ENCODE measurements at regions not wholly inside any gene's neighbourhood (a gene's known extent, or its start where the extent isn't known, plus 50 kb on each side); places are given as distances from the start of the nearest gene placed in this dataset.

DNA sequence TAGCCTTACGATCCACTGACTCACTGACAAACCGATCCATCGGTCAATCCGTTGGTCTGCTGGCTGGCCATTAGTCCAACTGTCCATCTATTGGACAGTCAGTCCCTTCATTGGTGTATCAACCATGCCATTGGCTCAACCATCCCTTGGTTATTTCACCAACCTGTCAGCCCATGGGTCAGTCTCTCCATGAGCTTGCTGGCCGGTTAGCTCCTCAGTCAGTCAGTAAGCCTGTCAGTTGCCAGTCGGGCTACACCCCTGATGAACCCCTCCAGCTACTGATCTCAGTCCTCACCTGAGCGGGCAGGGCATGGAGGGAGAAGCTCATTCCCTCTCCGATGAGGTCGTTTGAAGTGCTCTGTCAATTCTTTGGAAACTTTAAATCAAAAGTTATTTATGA lies 166.5 kb downstream of the FGF18 start:
- TF ChIP-seq EP300 (IDR thresholded peaks at IDR 0.05; ENCODE audit: borderline replicate concordance) (no peak), USF1 (IDR thresholded peaks at IDR 0.05) (no peak), TCF12 (IDR thresholded peaks at IDR 0.05; ENCODE audit: low read depth) (no peak), CREB1 (IDR thresholded peaks at IDR 0.05; ENCODE audit: low read depth) (no peak), TEAD4 (IDR thresholded peaks at IDR 0.05) (no peak), TAF1 (IDR thresholded peaks at IDR 0.05; ENCODE audit: low read depth) (no peak), NFIC (IDR thresholded peaks at IDR 0.05) (no peak), CEBPB (IDR thresholded peaks at IDR 0.05) (no peak), RAD21 (IDR thresholded peaks at IDR 0.05; ENCODE audit: low read depth) (no peak), YY1 (IDR thresholded peaks at IDR 0.05; ENCODE audit: low read depth) (no peak), FOXM1 (IDR thresholded peaks at IDR 0.05; ENCODE audit: borderline replicate concordance, low read depth) (no peak)
- TF ChIP-seq, protein P1, sequence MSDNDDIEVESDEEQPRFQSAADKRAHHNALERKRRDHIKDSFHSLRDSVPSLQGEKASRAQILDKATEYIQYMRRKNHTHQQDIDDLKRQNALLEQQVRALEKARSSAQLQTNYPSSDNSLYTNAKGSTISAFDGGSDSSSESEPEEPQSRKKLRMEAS (IDR thresholded peaks at IDR 0.05), result no peak
- TF ChIP-seq, protein P2, sequence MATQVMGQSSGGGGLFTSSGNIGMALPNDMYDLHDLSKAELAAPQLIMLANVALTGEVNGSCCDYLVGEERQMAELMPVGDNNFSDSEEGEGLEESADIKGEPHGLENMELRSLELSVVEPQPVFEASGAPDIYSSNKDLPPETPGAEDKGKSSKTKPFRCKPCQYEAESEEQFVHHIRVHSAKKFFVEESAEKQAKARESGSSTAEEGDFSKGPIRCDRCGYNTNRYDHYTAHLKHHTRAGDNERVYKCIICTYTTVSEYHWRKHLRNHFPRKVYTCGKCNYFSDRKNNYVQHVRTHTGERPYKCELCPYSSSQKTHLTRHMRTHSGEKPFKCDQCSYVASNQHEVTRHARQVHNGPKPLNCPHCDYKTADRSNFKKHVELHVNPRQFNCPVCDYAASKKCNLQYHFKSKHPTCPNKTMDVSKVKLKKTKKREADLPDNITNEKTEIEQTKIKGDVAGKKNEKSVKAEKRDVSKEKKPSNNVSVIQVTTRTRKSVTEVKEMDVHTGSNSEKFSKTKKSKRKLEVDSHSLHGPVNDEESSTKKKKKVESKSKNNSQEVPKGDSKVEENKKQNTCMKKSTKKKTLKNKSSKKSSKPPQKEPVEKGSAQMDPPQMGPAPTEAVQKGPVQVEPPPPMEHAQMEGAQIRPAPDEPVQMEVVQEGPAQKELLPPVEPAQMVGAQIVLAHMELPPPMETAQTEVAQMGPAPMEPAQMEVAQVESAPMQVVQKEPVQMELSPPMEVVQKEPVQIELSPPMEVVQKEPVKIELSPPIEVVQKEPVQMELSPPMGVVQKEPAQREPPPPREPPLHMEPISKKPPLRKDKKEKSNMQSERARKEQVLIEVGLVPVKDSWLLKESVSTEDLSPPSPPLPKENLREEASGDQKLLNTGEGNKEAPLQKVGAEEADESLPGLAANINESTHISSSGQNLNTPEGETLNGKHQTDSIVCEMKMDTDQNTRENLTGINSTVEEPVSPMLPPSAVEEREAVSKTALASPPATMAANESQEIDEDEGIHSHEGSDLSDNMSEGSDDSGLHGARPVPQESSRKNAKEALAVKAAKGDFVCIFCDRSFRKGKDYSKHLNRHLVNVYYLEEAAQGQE (IDR thresholded peaks at IDR 0.05; ENCODE audit: low read depth), result no peak
